Ureter (tissue), 1 donor: ENCODE measurements at regions not wholly inside any gene's neighbourhood (a gene's known extent, or its start where the extent isn't known, plus 50 kb on each side); places are given as distances from the start of the nearest gene placed in this dataset.
A peak's percentile ranks its signal among the peaks of the same experiment; 100 is the strongest.
"Not testable (repeated sequence)": the region's sequence is repeated elsewhere in the genome, so short reads cannot be mapped to it uniquely, and the experiment has no call there.

Source experiments
- DNase-seq: peaks from one replicate; pipeline ENCODE4 v3.0.0-alpha.2; 2020; ENCODE audit warnings: low spot score
- donor health status: DM: yes; HTN: yes; CAD: no.

DNA sequence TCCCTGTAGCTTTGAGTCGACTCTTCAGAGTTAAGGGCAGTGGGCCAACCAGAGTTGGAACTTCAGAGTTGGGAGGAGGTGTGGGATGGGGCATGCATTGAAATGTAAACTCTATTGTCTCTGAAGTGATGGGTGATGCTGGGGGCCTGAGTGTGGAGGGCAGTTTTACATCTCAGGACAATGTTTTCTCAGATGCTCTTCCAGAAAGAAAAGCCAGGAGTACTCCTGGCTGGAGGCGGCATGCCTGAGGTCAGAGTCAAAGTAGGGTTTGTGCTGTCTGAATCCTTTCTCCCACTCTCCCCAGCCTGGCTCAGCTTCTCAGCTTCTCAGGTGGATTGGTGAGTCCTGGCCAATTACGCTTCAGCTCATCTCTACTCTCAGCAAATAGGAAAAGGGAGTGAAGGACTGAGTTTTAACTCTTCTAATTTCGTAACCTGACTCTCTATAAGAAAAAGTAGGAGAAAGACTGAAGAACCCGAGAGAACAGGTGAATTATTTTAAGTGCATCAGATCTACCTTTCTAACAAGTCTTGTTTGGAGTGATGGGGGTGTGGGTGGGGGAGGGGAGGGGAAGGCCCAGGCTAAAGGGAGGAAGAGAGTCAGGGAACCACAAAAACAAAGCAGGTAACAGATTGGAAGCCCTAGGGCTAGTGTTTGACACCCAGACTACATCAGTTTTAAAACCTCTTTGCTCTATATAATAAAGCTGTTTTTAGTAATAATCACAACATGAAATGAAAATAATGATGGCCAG, 107.5 kb upstream of the PELI1 start:
- DNase-seq, result no peak

DNA sequence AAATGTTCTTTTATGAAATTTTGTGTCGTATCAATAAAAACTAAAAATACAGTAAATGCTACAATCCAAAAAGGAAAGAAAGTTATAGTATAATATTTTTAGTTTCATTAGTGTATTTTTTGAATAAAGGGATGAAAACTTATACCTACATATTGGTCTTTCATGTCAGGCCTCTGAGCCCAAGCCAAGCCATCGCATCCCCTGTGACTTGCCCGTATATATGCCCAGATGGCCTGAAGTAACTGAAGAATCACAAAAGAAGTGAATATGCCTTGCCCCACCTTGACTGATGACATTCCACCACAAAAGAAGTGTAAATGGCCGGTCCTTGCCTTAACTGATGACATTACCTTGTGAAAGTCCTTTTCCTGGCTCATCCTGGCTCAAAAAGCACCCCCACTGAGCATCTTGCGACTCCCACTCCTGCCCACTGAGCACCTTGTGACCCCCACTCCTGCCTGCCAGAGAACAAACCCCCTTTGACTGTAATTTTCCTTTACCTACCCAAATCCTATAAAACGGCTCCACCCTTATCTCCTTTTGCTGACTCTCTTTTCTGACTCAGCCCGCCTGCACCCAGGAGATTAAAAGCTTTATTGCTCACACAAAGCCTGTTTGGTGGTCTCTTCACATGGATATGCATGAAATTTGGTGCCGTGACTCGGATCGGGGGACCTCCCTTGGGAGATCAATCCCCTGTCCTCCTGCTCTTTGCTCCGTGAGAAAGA, 108.2 kb upstream of the PELI1 start:
- not testable (repeated sequence) for DNase-seq

DNA sequence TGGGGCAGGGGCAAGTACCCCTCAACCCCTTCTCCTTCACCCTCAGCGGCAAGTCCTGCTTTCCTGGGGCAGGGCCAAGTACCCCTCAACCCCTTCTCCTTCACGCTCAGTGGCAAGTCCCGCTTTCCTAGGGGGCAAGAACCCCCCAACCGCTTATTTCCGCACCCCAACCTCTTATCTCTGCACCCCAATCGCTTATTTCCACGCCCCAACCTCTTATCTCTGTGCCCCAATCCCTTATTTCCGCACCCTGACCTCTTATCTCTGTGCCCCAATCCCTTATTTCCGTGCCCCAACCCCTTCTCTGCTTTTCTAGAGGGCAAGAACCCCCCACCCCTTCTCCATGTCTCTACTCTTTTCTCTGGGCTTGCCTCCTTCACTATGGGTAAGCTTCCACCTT, 109.2 kb upstream of the PELI1 start:
- not testable (repeated sequence) for DNase-seq

DNA sequence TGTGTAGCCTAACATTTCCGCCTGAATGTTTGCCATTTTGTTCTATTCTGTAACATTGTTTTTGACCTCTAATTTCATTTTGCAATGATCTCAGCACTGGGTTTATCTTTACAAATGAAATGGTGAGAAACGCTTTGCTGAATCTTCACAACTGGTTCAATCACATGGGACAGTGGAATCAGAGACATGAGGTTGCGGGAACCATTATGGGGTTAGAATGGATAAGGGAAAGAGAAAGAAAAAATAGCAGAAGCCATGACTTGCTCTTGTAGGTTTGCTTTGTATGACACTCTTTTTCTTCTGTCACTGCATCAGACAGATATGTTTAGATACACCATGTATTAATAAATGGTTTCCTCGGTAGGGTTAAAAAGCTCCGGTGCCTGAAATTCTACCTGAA, 114.3 kb upstream of the PELI1 start:
- no peak for DNase-seq

DNA sequence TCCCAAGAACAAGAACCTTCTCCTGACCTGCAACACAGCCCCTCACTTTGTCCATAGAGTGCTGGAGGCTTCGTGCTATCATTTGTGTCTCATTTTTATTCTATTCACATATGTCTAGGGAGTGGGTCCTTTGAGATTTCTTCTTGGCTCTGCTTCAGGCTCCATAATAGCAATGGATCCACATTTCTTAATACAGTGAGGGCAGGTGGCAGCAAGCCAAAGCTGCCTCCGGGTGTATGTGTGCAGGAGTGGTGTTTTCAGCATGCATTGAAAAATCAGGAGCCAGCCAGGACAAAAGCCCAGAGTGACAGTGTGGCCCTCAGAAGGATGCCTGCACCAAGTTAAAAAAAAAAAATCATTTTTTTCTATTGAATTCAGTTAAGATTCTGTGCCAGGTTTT, 115.1 kb upstream of the PELI1 start:
- DNase-seq, result no peak

DNA sequence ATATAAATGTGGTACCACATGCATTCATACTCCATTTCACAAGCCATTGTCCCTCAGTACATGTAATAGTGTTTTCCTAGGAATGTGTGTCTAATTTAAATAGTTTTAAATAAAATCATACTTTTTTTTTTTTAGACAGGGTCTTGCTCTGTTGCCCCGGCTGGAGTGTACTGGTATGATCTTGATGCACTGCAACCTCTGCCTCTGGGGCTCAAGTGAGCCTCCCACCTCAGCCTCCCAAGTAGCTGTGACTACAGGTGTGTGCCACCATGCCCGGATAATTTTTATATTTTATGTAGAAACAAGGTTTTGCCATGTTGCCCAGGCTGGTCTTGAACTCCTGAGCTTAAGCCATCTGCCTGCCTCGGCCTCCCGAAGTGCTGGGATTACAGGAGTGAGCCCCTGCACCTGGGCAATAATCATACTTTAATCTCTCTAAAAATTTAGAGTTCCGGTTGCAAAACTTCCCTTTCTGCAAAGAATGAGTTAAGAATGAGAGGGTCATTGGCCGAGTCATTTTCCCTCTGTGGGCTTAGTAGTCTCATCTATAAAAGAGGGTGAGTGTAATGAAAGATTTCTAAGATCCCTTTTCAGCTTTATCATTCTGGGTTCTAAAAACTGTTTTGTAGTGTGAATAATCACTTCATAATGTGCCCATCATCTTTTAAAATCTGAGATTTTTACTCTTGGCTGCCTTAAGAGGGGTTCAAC, 116.0 kb upstream of the PELI1 start:
- no peak for DNase-seq

DNA sequence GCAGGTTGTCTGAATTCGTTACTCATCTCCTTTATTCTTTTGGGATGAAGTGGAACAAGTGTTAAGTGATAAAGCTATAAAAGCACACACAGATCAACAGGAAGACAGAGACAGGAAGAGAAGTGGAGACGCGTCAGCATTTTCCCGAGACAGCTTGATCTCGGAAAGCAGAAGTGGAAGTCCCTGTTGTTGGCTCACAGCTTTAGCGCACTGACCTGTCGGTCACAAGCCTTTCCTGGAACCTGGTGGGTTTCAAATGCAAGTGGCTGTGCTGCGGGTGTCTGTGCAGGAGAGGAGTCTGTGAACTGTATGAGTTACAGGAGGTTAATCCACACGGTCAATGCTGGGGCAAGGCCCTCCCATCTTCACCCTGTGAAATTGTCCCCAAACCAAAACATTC, 116.6 kb upstream of the PELI1 start:
- peak; percentile 49 for DNase-seq

DNA sequence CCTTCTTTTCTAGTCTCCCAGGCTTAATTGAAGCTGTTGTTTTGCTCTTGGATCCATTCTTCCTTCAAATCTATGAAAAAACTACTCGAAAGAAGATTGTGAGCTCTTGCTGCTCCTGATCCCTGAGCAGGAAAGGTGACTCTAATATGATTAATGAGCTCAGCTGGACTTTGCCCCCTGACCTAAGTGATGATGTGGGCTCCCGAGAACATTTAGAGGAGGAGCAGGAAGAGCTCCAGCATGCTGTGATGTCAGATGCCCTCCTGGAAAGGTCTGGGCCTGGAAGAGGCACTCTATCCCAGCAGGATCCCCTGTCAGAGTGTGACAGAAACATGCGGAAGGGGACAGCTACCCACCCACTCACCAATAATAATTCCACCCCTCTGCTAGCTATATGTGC, 117.9 kb upstream of the PELI1 start:
- DNase-seq, result no peak

DNA sequence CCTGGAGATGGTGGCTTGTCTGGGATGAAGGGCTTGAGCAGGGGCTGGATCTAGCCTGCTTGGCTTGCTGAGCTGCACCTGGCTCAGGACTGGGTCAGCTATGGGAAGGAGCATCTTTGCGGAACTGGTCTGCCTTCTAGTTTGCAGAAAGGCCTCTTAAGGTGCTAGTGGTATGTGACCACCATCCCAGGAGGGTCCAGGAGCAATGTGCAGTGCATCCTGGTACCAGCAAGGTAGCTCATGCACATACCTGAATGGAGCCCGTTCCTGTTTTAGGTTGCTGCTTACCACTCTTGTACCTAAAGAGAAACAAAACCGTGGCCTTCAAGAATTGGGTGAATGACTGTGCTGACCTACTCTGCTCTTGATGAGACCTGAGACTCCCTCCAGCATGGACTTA, 118.6 kb upstream of the PELI1 start:
- DNase-seq, result no peak

DNA sequence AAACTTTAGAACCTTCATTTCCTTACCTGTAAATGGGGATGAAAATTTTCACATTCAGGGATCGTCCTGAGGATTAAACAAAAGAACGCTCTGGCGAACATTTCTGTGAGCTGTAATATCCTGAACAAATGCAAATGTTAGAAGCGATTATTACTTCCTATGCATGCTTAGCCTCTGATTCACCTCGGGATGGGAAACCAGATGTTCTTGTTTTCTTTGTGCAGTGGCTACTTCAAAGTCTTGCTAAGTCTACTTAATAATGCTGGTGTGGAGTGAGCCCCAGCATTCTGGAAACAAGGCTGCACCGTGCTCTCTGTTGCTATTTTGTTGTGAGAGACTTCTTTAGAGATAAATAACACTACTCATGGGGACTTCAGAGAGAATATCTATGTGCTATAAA, 119.1 kb upstream of the PELI1 start:
- DNase-seq, result no peak

DNA sequence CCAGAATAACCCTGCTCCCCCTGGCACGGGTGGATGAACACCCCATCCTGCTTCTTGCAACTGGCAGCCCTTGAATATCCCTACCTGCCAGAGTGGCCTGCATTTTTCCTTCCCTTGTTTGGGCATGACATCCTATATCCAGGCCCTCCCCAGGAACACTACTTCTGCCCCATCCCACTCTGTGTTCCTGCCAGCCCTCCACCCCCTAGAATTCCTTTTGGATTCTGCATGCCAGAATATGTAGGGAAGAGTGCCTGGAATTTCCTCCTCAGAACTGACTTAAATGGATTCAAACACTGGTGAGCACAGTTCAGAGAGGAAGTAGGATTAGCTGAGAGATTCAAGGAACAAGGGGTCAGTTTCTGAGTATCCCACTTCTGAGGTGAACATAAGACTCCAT, 123.5 kb upstream of the PELI1 start:
- DNase-seq, result no peak

DNA sequence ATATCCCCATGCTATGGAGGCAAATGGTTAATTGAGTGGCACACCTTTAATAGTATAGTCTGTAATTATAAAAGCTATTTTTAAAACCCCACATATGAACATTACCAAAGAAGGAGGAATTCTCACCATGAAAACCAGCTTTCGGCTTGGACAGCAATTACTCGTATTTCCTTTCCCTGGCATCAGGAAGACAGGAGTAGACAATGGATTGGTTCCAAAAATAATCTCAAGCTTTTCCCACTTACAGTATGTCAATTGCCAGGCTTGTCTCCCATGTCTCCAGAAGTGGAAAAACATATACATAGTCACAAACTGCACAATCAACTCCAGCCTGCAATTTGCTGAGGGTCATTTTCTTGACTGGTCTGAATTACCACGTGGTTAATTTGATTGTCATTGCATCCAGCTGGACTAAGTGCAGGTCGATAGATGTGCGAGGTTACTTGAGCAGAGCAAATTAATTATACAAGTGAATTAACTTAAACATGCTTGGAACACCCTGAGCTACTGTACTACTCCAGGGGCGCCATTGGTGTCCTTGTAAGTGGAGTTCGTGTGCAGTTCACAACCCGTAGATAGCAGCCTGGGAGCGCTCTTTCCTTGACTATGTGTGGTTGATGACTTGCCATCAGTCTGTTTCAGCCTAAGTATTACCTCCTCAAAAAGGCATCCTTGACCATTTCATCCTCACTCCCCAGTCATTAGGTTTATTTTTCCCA, 124.3 kb upstream of the PELI1 start:
- DNase-seq, result no peak

DNA sequence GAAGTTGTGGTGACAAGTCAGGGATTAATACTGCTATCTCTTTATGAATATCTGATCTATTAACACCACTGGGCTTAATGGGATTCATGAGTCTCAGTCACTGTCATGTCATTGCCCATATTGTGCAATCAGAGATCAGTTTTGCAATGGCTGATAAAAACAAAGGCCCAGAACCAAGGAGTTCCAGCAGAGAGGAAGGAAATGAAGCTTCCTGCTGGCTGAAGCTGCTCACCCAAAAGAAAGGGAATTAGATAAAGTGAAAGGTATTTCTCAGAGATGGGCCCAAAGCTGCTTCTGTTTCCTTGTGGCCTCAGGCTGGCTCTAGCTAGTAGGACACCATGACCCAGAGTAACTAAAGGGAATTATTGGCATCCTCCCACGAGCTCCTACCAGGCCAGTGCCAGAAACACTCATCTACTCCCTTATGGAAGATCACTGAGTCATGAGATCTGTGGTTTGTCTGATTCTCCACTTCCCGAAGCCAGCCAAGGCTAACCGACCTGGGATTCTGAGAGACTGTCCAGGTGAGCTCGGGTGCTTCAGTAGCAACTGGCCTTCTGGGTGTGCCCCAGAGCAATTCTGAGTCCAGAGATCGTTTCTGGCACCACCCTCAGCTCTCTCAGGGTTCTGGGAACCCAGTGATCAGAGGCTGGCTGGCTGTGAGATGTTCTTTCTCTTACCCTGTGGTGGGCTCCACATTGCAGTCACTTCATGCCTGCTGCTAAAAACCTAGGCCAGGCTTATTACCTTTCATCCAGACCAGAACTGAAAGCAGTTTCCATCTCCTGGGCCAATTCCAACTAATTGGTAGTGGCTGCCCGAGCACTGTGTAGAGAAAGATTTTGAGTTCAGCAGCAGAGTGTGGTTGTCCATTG, 129.5 kb upstream of the PELI1 start:
- no peak for DNase-seq

DNA sequence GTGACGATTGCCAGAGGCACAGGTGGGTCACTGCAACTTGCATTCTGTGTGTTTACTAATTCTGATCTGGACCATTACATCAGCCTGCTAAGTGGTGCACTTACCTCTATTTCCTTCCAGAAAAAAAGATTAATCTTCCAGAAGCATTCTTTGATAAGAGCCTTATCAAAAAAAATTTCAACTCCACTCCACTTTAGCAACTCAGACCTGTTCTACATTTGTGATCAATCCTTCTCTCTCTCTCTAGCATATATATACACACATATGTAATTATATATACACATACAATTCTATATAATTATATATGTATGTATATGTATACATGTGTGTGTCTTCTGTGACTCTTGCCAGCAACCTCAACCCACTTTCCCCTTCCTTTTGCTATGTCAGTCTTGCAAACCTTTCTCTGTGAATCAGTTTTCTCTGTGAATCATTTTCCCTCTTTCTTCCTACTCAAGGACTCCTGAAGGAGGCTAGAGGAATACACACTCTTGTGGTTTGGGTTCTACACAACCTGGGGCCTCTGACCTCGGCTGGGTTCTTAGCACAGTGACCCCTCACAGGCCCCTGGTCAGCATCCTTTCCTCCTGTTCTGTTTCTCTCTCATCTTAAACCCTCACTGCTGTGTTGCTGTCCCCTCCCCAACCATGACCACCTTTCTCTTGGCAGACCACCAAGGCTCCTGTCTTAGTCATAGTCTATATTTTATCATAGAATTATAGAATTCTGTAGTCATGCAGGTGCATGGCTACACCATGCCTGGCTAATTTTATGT, 130.4 kb upstream of the PELI1 start:
- DNase-seq, result no peak

DNA sequence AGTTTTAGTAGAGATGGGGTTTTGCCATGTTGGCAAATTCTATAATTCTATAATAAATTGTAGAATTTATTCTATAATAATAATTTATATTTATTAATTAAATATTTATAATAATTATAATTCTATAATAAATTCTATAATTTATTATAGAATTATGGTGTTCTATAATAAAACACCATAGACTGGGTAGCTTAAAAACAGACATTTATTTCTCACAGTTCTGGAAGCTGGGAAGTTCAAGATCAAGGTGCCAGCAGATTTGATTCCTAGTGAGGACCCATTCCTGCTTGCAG, 130.9 kb upstream of the PELI1 start:
- no peak for DNase-seq

DNA sequence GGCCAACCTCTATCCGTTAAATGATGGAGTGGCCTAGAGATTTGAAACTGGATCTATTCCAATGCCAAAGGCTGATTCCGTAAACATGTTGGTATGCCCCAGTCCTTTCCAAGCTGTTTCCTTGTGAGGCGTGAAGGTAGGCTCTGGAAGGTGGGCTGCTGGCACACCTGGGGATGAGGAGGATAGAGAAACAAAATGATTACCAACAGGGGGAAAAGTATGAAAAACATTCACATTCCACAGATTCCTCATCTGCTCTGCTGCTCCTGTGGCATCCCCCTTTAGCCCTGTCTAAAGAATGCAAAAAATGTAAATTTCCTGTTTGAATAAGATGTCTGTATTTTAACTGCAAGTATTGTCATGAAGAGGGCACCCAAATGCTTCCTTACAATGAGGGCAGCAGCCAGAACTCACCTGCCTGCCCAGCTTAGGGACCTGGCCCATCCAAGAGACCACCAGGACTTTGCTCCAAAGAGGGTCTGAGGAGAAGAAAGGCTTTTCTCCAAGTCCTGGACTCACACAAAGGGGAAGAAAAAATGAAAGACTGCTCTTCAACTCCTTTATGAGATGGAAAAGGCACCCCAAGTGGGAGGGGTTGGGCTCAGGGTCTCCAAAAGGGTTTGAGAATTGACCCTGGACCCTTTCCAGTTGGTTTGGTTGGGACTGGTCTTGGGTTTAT, 132.3 kb upstream of the PELI1 start:
- DNase-seq, result no peak

DNA sequence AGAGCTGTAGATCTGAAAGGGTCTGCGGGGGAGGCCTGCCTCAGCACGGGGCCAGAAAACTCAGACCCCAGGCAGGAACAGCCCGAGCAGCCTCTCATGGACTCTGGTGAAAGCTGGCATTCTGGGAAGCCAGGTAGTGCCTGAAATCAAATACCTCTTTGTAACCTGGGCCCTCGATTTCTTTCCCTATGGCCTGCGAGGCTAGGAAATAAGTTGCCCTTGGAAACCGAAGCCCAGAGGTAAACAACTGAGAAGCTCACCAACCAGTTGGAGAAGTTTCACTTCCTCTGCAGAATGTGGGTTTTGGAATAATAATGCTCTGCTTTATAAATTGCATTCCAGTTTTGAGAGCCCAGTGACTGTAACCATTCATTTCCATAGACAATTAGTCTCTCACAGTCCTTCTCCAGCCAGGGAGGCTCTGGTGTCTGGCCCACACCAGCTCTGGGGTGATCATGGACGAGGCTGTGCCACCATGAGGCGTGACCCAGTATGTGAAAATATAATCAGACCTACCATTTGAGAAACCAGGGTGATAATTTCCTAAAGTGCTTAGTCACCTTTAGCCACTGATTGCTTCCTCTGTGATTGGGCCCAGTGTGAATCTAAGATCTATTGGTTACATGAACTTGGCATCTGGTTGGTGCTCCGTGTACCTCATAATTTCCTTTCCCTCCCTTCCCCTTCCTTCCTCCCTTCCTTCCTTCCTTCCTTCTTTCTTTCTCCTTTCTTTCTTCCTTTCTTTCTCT, 133.1 kb upstream of the PELI1 start:
- DNase-seq, result no peak

DNA sequence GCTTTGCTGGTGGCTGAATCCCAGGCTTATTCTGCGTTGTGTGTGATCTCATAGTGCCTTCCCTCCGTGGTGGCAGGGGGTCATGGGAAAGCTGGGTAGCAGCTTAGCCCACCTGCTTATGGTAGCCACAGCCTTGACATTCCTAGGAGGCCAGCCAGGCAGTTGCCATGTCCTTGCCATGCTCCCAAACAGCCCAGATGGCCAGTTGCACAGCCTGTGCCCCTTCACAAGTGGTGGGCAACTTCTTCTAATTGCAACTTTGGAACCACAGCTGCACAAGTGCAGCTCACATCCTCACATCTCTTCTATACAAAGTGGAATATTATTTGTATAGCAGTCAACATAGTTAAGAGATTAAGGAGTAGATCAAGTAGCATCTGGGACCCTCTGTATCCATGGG, 136.6 kb upstream of the PELI1 start:
- not testable (repeated sequence) for DNase-seq

DNA sequence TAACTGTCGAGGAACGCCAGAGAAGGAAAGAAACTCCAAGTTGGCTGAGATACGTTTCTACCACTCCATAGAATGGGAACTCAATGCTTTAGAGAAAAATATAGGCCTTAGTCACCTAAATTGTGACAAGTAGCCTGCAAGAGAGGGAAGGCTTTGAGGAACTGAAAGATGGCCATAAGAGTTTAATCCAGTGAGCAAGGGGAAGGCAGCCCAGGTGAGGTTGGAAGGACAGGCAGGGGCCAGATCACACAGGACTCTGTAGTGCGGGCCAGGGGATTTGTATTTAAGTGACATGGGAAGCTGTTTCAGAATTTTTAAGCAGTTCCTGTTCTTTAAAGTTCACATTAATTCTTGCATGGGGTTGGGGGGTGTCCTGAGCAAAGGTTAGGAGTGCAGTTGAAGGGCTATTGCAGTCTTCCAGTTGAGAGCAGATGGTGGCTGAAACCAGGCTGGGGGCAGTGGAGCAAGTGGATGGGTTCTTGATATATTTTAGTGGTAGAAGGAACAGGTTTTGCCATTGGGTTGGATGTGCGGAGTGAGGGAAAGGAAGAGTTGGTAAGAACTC, 138.9 kb upstream of the PELI1 start:
- DNase-seq, result no peak
